ENCODE measurements at regions not wholly inside any gene's neighbourhood (a gene's known extent, or its start where the extent isn't known, plus 50 kb on each side); places are given as distances from the start of the nearest gene placed in this dataset.

- Histone ChIP-seq H3K9me3 (ENCODE audit: control insufficient read depth, low read depth, low read length) (no peaks in the 10 kb centered on the region), H3K23me2 (ENCODE audit: insufficient read length, low read depth, low read length, poor library complexity, severe bottlenecking) (no peaks in the 10 kb centered on the region), H3K27ac (ENCODE audit: insufficient read length, low read depth, low read length) (no peak overlapping the region), H3K9ac (ENCODE audit: extremely low read depth, insufficient read length, low read length) (no peak overlapping the region), H2BK15ac (ENCODE audit: low read depth, low read length) (no peak overlapping the region), H2BK12ac (ENCODE audit: insufficient read length, low read depth, low read length) (no peak overlapping the region), H3K27me3 (ENCODE audit: insufficient read depth, low read length) (no peaks in the 10 kb centered on the region), H3K4me1 (ENCODE audit: insufficient read depth, low read length) (peaks cover 7% of the 10 kb centered on the region; the same call in 1 of the 2 replicates), H3K23ac (ENCODE audit: insufficient read length, low read depth, low read length) (no peak overlapping the region), H4K20me1 (ENCODE audit: control insufficient read depth, insufficient read depth, insufficient read length) (no peaks in the 10 kb centered on the region), H3K79me2 (ENCODE audit: insufficient read depth, low read length) (no peaks in the 10 kb centered on the region), H3K56ac (ENCODE audit: insufficient read length, low read depth, low read length) (no peak overlapping the region), H3K4ac (ENCODE audit: low read depth, low read length) (no peak overlapping the region), H2AFZ (ENCODE audit: low read length) (no peak overlapping the region), H3K18ac (ENCODE audit: insufficient read length, low read depth, low read length) (peak overlapping the region; percentile 53), H3K4me2 (ENCODE audit: insufficient read depth, insufficient read length, low read length) (no peak overlapping the region), H3K79me1 (ENCODE audit: insufficient read depth, low read depth, low read length, poor library complexity, severe bottlenecking) (no peaks in the 10 kb centered on the region), H3T11ph (ENCODE audit: low read length) (no peak overlapping the region), H3K14ac (ENCODE audit: insufficient read depth, low read length) (peak overlapping the region; percentile 50; the same call in 1 of the 2 replicates), H2BK5ac (ENCODE audit: insufficient read length, low read length) (no peak overlapping the region), H4K5ac (ENCODE audit: insufficient read length, low read depth, low read length) (no peak overlapping the region), H4K91ac (ENCODE audit: insufficient read length, low read depth, low read length) (no peak overlapping the region), H2BK20ac (ENCODE audit: low read depth, low read length, poor library complexity, severe bottlenecking) (no peak overlapping the region), H4K8ac (replicated peaks; ENCODE audit: insufficient read length, low read depth, low read length) (no peak overlapping the region), H2AK5ac (ENCODE audit: insufficient read length, low read length) (no peak overlapping the region), H2BK120ac (ENCODE audit: low read depth, low read length, poor library complexity, severe bottlenecking) (no peak overlapping the region)
- peaks cover 3% of the 10 kb centered on the region for H3K27me3 Mint-ChIP-seq (ENCODE audit: low read depth)
- peak overlapping the region in 1 of 3 experiments; percentile 57; a peak in 1 of 7 replicates for H3K27ac Mint-ChIP-seq
- no peaks in the 10 kb centered on the region for H3K36me3 Mint-ChIP-seq (ENCODE audit: insufficient read depth in 1 of 3, low read depth in 3 of 3)
- TF ChIP-seq, protein P1, sequence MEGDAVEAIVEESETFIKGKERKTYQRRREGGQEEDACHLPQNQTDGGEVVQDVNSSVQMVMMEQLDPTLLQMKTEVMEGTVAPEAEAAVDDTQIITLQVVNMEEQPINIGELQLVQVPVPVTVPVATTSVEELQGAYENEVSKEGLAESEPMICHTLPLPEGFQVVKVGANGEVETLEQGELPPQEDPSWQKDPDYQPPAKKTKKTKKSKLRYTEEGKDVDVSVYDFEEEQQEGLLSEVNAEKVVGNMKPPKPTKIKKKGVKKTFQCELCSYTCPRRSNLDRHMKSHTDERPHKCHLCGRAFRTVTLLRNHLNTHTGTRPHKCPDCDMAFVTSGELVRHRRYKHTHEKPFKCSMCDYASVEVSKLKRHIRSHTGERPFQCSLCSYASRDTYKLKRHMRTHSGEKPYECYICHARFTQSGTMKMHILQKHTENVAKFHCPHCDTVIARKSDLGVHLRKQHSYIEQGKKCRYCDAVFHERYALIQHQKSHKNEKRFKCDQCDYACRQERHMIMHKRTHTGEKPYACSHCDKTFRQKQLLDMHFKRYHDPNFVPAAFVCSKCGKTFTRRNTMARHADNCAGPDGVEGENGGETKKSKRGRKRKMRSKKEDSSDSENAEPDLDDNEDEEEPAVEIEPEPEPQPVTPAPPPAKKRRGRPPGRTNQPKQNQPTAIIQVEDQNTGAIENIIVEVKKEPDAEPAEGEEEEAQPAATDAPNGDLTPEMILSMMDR (conservative IDR thresholded peaks at IDR 0.05), result no peak
- H3K9me3 Mint-ChIP-seq, result no peaks in the 10 kb centered on the region
- peaks cover 17 to 30% of the 10 kb centered on the region in 2 experiments for H3K4me1 Mint-ChIP-seq
- H3K4me3 Mint-ChIP-seq, result no peak overlapping the region
- WGBS (ENCODE audit: extremely low coverage, insufficient read length, low lambda C conversion rate), result no CpG with 5 or more reads among the region's 7 CpGs
- DNase-seq, result peak; percentile 50
Measured at GRCh38 chr6:168225471-168225911, 94.1 kb downstream of the DACT2 start.
